Tibial nerve (tissue), 4 donors: ENCODE measurements at regions not wholly inside any gene's neighbourhood (a gene's known extent, or its start where the extent isn't known, plus 50 kb on each side); places are given as distances from the start of the nearest gene placed in this dataset.

Source experiments
- EP300 ChIP-seq, 2 donors: sonication (generic); formaldehyde crosslinking; IDR thresholded peaks; one replicate each; pipeline ENCODE4 v1.6.1; 2017; ENCODE audit warnings: antibody characterized with exemption in 2 of 2, mild to moderate bottlenecking in 1 of 2
- POLR2A ChIP-seq, 2 donors: fragments of 450-650 bp; IDR thresholded peaks; one replicate each; pipeline ENCODE4 v1.6.1; 2017; ENCODE audit warnings: antibody characterized with exemption in 2 of 2, mild to moderate bottlenecking in 2 of 2, moderate library complexity in 2 of 2
- TF ChIP-seq, protein P1 (sequence below), 5 experiments: fragments of 200-600 bp in 3 of 5; fragments of 450-650 bp in 2 of 5; sonication (generic) in 3 of 5; IDR thresholded peaks; one replicate each; pipeline ENCODE4 v1.5.1; 2016 to 2019; ENCODE audit warnings: antibody characterized with exemption in 5 of 5, mild to moderate bottlenecking in 3 of 5, moderate library complexity in 2 of 5

DNA sequence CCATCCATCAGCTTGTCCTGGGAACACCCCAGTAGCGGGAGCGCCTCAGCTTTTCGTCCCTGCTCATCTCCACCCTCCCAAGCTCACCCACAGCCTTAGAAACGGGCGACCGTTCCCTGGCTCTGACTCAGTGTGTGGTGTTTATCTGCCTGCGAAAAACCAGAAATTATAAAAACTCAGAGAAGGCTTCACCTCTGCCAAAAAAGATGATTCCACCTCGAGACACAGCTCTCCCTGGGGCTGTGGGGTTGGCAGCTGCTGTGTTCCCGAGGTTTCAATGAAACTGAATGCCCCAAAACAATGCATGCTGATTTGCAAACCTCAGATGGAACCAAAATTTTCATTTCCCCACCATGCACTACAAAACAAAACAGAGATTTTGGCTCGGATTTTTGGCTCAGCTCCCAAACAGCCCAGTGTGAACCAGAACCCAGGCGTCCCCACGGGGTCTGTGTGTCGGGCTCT lies 62.4 kb upstream of the MED9 start:
- TF ChIP-seq, protein P1, sequence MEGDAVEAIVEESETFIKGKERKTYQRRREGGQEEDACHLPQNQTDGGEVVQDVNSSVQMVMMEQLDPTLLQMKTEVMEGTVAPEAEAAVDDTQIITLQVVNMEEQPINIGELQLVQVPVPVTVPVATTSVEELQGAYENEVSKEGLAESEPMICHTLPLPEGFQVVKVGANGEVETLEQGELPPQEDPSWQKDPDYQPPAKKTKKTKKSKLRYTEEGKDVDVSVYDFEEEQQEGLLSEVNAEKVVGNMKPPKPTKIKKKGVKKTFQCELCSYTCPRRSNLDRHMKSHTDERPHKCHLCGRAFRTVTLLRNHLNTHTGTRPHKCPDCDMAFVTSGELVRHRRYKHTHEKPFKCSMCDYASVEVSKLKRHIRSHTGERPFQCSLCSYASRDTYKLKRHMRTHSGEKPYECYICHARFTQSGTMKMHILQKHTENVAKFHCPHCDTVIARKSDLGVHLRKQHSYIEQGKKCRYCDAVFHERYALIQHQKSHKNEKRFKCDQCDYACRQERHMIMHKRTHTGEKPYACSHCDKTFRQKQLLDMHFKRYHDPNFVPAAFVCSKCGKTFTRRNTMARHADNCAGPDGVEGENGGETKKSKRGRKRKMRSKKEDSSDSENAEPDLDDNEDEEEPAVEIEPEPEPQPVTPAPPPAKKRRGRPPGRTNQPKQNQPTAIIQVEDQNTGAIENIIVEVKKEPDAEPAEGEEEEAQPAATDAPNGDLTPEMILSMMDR (IDR thresholded peaks at IDR 0.05), result no peak
- TF ChIP-seq EP300 (IDR thresholded peaks at IDR 0.05) (peak in 1 of 2 donors; percentile 55), POLR2A (IDR thresholded peaks at IDR 0.05) (no peak)
